ENCODE measurements at regions not wholly inside any gene's neighbourhood (a gene's known extent, or its start where the extent isn't known, plus 50 kb on each side); places are given as distances from the start of the nearest gene placed in this dataset.

- H3K4me1 ChIP-seq (ENCODE audit: insufficient read depth, low read length), result no peaks in the 10 kb centered on the region
- ChIA-PET POLR2A (no interaction called here), CTCF (ENCODE audit: low intra/inter-chr PET ratio, low total read pairs) (no interaction called here)
- H3K79me2 ChIP-seq (ENCODE audit: insufficient read depth, low read length), result no peaks in the 10 kb centered on the region
- no peak overlapping the region for H3K4me3 ChIP-seq (replicated peaks in 1 of 3; ENCODE audit: insufficient read depth in 1 of 3, low read depth in 2 of 3, low read length in 3 of 3)
- in situ Hi-C loops (cut with HindIII; ENCODE audit: extremely low pct_ligation_motif_present, low pct_unique_long_range_greater_than_20kb), result no loop called here
- no peaks in the 10 kb centered on the region for H3K36me3 ChIP-seq (replicated peaks in 1 of 2; ENCODE audit: control insufficient read depth in 1 of 2, insufficient read depth in 2 of 2, low read length in 2 of 2)
- peaks cover 9% of the 10 kb centered on the region; the same call in 1 of the 2 replicates for H4K20me1 ChIP-seq (ENCODE audit: insufficient read depth, low read length)
- no peak overlapping the region for H2AFZ ChIP-seq (ENCODE audit: low read length)
- FAIRE-seq, result no peak
- H3K27ac ChIP-seq (ENCODE audit: extremely low read length, insufficient read depth, low read length), result no peak overlapping the region
- ATAC-seq, result no peak
- TF ChIP-seq PBX2 (CRISPR knock-in tag; IDR thresholded peaks at IDR 0.05), result no peak
- no peak for TF ChIP-seq ZFP82 (CRISPR knock-in tag; IDR thresholded peaks at IDR 0.05; ENCODE audit: borderline replicate concordance)
- TF ChIP-seq NFYC (CRISPR knock-in tag; IDR thresholded peaks at IDR 0.05), result no peak
- TF ChIP-seq ZHX2 (IDR thresholded peaks at IDR 0.05; ENCODE audit: low read depth), result no peak
- no peak for TF ChIP-seq ZHX2 (CRISPR knock-in tag; IDR thresholded peaks at IDR 0.05; ENCODE audit: borderline replicate concordance)
- TF ChIP-seq ZBTB20 (CRISPR knock-in tag; IDR thresholded peaks at IDR 0.05; ENCODE audit: borderline replicate concordance, low read depth), result no peak
- no peak for TF ChIP-seq ZNF879 (CRISPR knock-in tag; IDR thresholded peaks at IDR 0.05)
- no peak for TF ChIP-seq ZSCAN31 (CRISPR knock-in tag; IDR thresholded peaks at IDR 0.05; ENCODE audit: low read depth)
- TF ChIP-seq MNT (IDR thresholded peaks at IDR 0.05), result no peak
- TF ChIP-seq GTF2F1 (IDR thresholded peaks at IDR 0.05; ENCODE audit: low read length), result no peak
- no peak for TF ChIP-seq RFX1 (IDR thresholded peaks at IDR 0.05)
- peaks cover 0 to 17% of the 10 kb centered on the region in 2 experiments; a peak in 2 of 5 replicates for H3K27me3 ChIP-seq (ENCODE audit: control insufficient read depth in 1 of 2, insufficient read depth in 2 of 2, low read length in 2 of 2)
- no peak overlapping the region for H3K9ac ChIP-seq (ENCODE audit: insufficient read depth, low read depth, low read length)
- intact Hi-C loops (cut with micrococcal nuclease; ENCODE audit: unreplicated experiment), result no loop called here
- H3K9me3 ChIP-seq (ENCODE audit: low read length), result no peaks in the 10 kb centered on the region
- WGBS (ENCODE audit: low lambda C conversion rate), result 46% methylated on average over 7 of the region's 13 CpGs
- H3K4me2 ChIP-seq (ENCODE audit: low read depth, low read length), result no peak overlapping the region
- BruUV-seq (replicated peaks), result no TSS peak
- no peak for DNase-seq (ENCODE audit: low spot score)
These were observed 77.9 kb upstream of the LINGO1 start for GRCh38 chr15:77710637-77711036.
